ENCODE measurements at regions not wholly inside any gene's neighbourhood (a gene's known extent, or its start where the extent isn't known, plus 50 kb on each side); places are given as distances from the start of the nearest gene placed in this dataset.

GRCh38 chr1:229167318-229167717 lies 103.6 kb upstream of the RAB4A start:
- TF ChIP-seq, protein P1, sequence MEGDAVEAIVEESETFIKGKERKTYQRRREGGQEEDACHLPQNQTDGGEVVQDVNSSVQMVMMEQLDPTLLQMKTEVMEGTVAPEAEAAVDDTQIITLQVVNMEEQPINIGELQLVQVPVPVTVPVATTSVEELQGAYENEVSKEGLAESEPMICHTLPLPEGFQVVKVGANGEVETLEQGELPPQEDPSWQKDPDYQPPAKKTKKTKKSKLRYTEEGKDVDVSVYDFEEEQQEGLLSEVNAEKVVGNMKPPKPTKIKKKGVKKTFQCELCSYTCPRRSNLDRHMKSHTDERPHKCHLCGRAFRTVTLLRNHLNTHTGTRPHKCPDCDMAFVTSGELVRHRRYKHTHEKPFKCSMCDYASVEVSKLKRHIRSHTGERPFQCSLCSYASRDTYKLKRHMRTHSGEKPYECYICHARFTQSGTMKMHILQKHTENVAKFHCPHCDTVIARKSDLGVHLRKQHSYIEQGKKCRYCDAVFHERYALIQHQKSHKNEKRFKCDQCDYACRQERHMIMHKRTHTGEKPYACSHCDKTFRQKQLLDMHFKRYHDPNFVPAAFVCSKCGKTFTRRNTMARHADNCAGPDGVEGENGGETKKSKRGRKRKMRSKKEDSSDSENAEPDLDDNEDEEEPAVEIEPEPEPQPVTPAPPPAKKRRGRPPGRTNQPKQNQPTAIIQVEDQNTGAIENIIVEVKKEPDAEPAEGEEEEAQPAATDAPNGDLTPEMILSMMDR (IDR thresholded peaks at IDR 0.05; ENCODE audit: low read depth, low read length) = no peak
- TF ChIP-seq EZH2phosphoT487 (IDR thresholded peaks at IDR 0.05; ENCODE audit: low read depth) = no peak

All from OCI-LY3 (cell line).